Coronary artery (tissue), 2 donors: ENCODE measurements at regions not wholly inside any gene's neighbourhood (a gene's known extent, or its start where the extent isn't known, plus 50 kb on each side); places are given as distances from the start of the nearest gene placed in this dataset.
"Not testable (repeated sequence)": the region's sequence is repeated elsewhere in the genome, so short reads cannot be mapped to it uniquely, and the experiment has no call there.

Experiments
- DNase-seq: peaks from one replicate; pipeline ENCODE4 v3.0.0-alpha.2; 2017; ENCODE audit warnings: low spot score
- H3K27ac ChIP-seq, 2 donors: fragments of 200-600 bp; sonication (generic); one replicate each; pipeline ENCODE4 v1.5.1; 2016 to 2019
- H3K4me3 ChIP-seq: fragments of 200-600 bp; sonication (generic); 2 replicates; pipeline ENCODE4 v1.5.1; 2016; ENCODE audit warnings: mild to moderate bottlenecking, moderate library complexity
- TF ChIP-seq, protein P1 (sequence below): fragments of 200-600 bp; sonication (generic); IDR thresholded peaks from one replicate; pipeline ENCODE4 v1.5.1; 2019; ENCODE audit warnings: antibody characterized with exemption

DNA sequence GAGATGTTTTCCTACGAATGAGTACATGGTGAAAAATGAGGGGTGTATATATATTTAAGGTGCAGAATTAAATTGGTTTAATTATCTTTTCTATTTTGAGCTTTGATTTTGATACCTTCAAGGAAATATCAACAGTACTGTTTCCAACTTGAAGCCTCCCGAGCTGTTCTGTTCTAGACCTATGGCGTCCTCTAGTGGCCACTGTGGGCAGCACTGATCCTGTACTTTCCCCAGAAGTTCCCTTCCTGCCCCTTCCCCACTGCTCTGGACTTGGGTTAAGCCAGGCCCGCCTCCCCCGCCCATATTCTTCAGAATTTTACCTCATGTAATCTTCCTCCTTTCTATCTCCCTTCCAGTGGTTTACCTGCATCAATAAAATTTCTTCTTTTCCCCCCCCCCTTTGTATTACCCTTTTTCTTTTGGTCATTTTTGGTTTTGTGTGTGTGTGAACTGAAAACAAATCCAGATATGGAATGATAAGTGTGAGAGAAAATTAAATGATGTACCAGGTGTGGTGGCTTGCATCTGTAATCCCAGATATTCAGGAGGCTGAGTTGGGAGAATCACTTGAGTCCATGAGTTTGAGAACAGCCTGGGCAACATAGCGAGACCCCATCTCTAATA, 1643.5 kb downstream of the TP53TG3F start:
- H3K4me3 ChIP-seq: no peak overlapping the region
- no peak overlapping the region for H3K27ac ChIP-seq
- DNase-seq: no peak
- TF ChIP-seq, protein P1, sequence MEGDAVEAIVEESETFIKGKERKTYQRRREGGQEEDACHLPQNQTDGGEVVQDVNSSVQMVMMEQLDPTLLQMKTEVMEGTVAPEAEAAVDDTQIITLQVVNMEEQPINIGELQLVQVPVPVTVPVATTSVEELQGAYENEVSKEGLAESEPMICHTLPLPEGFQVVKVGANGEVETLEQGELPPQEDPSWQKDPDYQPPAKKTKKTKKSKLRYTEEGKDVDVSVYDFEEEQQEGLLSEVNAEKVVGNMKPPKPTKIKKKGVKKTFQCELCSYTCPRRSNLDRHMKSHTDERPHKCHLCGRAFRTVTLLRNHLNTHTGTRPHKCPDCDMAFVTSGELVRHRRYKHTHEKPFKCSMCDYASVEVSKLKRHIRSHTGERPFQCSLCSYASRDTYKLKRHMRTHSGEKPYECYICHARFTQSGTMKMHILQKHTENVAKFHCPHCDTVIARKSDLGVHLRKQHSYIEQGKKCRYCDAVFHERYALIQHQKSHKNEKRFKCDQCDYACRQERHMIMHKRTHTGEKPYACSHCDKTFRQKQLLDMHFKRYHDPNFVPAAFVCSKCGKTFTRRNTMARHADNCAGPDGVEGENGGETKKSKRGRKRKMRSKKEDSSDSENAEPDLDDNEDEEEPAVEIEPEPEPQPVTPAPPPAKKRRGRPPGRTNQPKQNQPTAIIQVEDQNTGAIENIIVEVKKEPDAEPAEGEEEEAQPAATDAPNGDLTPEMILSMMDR: no peak

DNA sequence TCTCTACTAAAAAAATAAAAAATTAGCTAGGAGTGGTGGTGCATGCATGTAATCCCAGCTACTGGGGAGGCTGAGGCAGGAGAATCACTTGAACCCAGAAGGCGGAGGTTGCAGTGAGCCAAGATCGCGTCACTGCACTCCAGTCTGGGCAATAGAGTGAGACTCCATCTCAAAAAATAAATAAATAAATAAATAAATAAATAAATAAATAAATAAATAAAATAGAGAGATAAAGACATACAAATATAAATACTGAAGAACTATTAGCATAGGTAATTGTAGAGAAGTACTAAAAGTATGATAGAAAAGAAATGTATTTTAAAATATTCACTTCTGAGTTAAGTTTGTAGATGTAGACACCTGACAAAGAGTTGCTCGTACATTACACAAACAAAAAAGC, 1652.4 kb downstream of the TP53TG3F start:
- not testable (repeated sequence) for H3K27ac ChIP-seq, H3K4me3 ChIP-seq, DNase-seq

DNA sequence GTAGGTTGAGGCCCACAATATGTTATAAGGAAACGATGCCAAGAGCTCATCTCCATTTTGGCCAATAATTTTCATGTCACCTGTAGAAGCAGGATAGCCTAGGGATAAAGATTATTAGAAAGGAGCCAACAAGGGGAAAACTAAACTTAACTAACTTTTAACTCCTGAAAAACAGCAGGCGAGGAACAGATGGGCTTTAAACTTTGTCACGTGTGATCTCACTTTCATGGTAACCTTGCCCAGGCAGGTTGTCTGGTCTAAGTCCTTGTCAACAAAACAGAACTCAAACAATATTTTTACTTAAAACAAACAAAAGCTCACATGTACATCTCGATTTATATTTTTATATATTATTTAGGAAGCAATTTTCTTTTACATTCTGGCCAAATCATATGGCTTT, 1672.0 kb downstream of the TP53TG3F start:
- TF ChIP-seq, protein P1: no peak
- DNase-seq: no peak
- Histone ChIP-seq H3K27ac (no peak overlapping the region), H3K4me3 (no peak overlapping the region)

DNA sequence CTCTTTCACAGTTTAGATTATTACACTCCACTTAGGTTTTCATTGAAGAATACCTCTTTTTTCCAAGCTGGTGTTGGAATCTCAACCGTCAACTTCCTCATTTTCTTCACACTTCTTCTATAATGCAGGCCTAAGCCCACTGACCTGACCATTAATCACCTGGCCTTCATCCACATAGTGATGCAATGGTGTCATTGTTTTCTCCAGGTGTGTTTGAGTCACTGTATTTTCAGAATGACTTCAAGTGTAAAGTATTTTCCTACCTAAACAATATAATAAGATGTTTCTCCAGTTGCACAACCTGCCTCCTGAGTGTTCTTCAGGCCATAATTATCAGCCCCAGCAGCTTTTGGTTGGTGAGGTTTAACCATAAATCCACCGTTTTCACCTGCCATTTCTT, 1675.1 kb downstream of the TP53TG3F start:
- Histone ChIP-seq H3K27ac (no peak overlapping the region), H3K4me3 (no peak overlapping the region)
- no peak for DNase-seq
- TF ChIP-seq, protein P1: no peak

DNA sequence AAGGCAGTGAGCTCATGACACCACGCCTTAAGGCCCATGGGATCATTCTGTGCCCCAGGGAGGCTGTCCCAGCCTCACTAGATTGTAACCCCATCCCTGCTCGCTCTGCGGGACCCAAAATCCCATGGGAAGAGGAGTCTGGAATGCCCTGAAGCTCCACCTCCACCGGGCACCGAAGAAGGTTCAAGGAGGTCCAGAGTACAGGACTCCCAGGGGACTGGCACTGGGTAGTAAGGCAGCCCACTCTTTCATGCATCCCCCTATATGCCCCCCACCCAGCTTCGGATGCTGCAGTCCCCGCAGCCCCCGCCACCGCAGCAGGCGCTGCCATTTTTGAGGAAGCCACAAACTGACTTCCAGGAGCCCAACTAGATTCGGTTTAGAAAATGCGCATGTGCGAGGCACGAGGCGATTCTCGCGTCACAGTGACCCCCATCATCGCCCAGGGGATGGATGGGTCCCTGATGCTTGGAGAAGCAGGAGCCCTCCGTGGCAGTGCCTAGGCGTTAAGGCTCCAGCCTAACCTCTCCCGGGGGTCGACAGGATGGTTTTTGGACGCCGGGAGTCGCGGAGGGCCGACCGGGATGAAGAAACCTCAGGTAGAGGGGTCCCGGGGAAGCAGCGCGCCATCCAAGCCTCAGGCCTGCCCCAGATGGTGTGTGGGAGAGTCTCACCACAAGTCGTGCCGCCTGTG, 1681.0 kb downstream of the TP53TG3F start:
- TF ChIP-seq, protein P1: no peak
- DNase-seq: peak; percentile 66
- Histone ChIP-seq H3K4me3 (no peak overlapping the region), H3K27ac (no peak overlapping the region)

DNA sequence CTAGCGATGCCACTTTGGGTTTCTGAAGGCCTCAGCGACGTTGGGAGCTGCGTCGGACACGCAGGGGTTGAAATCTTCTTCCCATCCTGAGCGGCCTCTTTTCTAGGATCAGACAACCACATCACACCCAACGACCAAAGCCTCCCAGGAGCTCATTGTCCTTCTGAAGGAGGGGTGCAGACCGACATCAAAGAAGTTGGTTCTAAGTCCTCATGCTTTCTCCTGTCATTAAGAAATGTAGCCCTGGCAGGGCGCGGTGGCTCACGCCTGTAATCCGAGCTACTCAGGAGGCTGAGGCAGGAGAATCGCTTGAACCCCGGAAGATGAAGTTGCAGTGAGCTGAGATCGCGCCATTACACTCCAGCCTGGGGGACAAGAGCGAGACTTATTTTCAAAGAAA, 1681.9 kb downstream of the TP53TG3F start:
- Histone ChIP-seq H3K27ac (no peak overlapping the region), H3K4me3 (no peak overlapping the region)
- DNase-seq: no peak
- TF ChIP-seq, protein P1: no peak

DNA sequence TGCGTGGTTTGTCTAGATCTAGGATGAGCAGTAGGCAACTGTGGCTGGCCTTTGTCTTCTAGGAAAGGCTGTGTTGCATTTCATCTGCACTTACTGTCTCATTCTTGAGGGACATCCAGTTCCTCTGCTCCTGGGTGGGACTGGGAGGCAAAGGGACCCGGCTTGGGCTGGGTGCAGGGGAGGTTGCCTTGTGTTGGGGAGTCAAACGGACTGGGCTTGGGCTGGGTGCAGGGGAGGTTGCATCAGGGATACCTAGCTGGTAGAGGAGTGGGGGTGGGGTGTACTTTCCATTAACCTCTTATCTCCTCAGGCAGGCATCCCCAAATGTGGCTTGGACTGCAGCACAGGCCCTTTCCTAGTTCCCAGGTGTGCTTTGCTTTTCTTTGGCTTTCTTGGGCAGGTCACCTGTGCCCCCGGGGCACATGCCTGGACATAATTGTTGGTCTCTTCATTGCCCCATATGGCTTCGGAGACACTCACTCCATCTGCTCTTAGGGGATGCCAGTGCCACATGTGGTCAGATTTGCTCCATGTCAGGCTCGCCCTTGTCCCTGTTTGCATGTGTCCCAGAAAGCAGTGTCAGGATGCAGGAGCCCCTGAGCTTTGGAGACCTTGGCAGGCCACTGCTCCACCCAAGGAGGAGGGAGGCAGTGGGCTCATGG, 1682.9 kb downstream of the TP53TG3F start:
- Histone ChIP-seq H3K27ac (no peak overlapping the region), H3K4me3 (no peak overlapping the region)
- DNase-seq: peak; percentile 60
- TF ChIP-seq, protein P1: no peak
